ENCODE measurements at regions not wholly inside any gene's neighbourhood (a gene's known extent, or its start where the extent isn't known, plus 50 kb on each side); places are given as distances from the start of the nearest gene placed in this dataset.
"Not testable (repeated sequence)": the region's sequence is repeated elsewhere in the genome, so short reads cannot be mapped to it uniquely, and the experiment has no call there.

DNA sequence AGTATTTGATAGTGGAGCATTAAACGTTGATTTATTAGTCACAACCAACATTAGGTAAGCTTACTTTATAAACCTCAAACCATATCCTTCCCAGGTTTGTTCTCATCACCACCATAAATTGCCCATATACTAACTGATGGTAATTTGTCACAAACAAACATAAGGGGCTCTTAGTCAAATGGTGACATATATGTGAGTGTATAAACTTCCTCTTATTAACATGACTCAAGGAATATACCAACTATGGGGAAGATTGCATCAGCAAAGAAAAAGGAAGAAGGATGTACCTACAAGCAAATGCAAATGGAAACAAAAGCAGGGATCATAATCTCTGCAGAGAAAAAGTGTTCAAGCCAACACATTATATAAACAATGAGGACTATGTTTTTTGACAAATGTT is 418.2 kb upstream of the AKR1E2 start:
- TF ChIP-seq, protein P1, sequence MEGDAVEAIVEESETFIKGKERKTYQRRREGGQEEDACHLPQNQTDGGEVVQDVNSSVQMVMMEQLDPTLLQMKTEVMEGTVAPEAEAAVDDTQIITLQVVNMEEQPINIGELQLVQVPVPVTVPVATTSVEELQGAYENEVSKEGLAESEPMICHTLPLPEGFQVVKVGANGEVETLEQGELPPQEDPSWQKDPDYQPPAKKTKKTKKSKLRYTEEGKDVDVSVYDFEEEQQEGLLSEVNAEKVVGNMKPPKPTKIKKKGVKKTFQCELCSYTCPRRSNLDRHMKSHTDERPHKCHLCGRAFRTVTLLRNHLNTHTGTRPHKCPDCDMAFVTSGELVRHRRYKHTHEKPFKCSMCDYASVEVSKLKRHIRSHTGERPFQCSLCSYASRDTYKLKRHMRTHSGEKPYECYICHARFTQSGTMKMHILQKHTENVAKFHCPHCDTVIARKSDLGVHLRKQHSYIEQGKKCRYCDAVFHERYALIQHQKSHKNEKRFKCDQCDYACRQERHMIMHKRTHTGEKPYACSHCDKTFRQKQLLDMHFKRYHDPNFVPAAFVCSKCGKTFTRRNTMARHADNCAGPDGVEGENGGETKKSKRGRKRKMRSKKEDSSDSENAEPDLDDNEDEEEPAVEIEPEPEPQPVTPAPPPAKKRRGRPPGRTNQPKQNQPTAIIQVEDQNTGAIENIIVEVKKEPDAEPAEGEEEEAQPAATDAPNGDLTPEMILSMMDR (IDR thresholded peaks at IDR 0.05) = no peak
- peaks cover 0 to 7% (median 0%) of the 10 kb centered on the region in 9 donors for H3K4me1 ChIP-seq
- H3K36me3 ChIP-seq = no peaks in the 10 kb centered on the region
- DNase-seq (no peak), ATAC-seq (no peak)
- H3K4me3 ChIP-seq = no peak overlapping the region
- no peaks in the 10 kb centered on the region for H3K9me3 ChIP-seq
- intact Hi-C loops (cut with DNase I) = no loop called here
- H3K27me3 ChIP-seq = no peaks in the 10 kb centered on the region
- WGBS, 2 donors = 81 to 92% methylated on average over 1 of the region's 1 CpG
- no peak overlapping the region for H3K27ac ChIP-seq

DNA sequence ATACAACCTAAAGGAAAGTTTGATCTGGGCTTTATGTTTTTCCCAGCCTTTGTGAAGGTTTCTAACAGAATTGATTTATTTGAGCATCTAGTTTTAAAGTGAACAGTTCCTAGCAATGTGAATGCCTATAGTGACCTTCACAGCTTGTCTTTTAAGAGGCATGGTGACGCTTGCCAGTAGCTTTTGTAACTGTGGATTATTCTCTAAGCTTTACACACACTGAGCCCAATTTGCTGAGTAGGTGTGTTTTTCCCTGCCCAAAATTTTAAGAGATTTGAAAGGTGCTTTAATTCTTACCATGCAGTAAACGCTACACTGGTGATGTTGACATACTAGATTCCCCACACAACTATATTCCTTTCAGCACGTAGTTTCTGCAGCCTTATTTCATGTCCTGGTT is 420.2 kb upstream of the AKR1E2 start:
- Histone ChIP-seq H3K27me3 (no peaks in the 10 kb centered on the region), H3K4me3 (no peak overlapping the region), H3K27ac (no peak overlapping the region), H3K36me3 (no peaks in the 10 kb centered on the region), H3K4me1 (peaks cover 0 to 7% (median 0%) of the 10 kb centered on the region in 9 donors), H3K9me3 (no peaks in the 10 kb centered on the region)
- intact Hi-C loops (cut with DNase I) = no loop called here
- TF ChIP-seq, protein P1 (IDR thresholded peaks at IDR 0.05) = no peak
- ATAC-seq (peak in 4 of 8 donors; percentile 52 to 79 (median 74)), DNase-seq (no peak)
- 65 to 73% methylated on average over 3 of the region's 3 CpGs for WGBS, 2 donors

GRCh38 chr10:4403638-4404252 is 422.3 kb upstream of the AKR1E2 start:
- Histone ChIP-seq H3K27ac (no peak overlapping the region), H3K4me3 (no peak overlapping the region), H3K4me1 (peaks cover 0 to 7% (median 0%) of the 10 kb centered on the region in 9 donors), H3K36me3 (no peaks in the 10 kb centered on the region), H3K9me3 (no peaks in the 10 kb centered on the region), H3K27me3 (no peaks in the 10 kb centered on the region)
- intact Hi-C loops (cut with DNase I) = no loop called here
- no peak for DNase-seq
- TF ChIP-seq, protein P1 (IDR thresholded peaks at IDR 0.05) = no peak
- ATAC-seq = no peak
- WGBS, 2 donors = 97% methylated on average over 24 of the region's 24 CpGs

DNA sequence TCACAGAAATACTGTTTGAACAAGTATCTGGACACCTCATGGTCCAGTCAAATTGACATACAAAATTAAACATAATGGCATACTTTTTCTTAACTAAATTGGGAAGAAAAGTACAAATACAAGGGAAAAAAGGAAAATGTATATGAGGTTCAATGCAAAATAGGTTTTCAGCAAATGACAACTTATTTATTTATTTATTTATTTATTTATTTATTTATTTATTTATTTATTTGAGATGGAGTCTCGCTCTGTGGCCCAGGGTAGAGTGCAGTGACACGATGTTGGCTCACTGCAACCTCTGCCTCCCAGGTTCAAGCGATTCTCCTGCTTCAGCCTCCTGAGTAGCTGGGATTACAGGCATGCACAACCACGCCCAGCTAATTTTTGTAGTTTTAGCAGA is 424.9 kb upstream of the AKR1E2 start:
- H3K27me3 ChIP-seq; H3K27ac ChIP-seq; H3K36me3 ChIP-seq; intact Hi-C loops (cut with DNase I); H3K9me3 ChIP-seq; DNase-seq; H3K4me3 ChIP-seq; ATAC-seq; H3K4me1 ChIP-seq: not testable (repeated sequence)
- 94 to 97% methylated on average over 4 of the region's 4 CpGs for WGBS, 2 donors

GRCh38 chr10:4399556-4399955 is 426.5 kb upstream of the AKR1E2 start:
- Histone ChIP-seq H3K9me3 (no peaks in the 10 kb centered on the region), H3K27me3 (no peaks in the 10 kb centered on the region), H3K27ac (no peak overlapping the region), H3K4me1 (no peaks in the 10 kb centered on the region), H3K36me3 (no peaks in the 10 kb centered on the region), H3K4me3 (no peak overlapping the region)
- ATAC-seq (no peak), DNase-seq (no peak)
- TF ChIP-seq, protein P1 (IDR thresholded peaks at IDR 0.05) = no peak
- intact Hi-C loops (cut with DNase I) = no loop called here
- 80 to 84% methylated on average over 3 of the region's 3 CpGs for WGBS, 2 donors
